Transverse colon (tissue), 3 donors: ENCODE measurements at regions not wholly inside any gene's neighbourhood (a gene's known extent, or its start where the extent isn't known, plus 50 kb on each side); places are given as distances from the start of the nearest gene placed in this dataset.

ENCODE experiments used
- POLR2A ChIP-seq: fragments of 450-650 bp; IDR thresholded peaks from one replicate; pipeline ENCODE4 v1.6.1; 2016; ENCODE audit warnings: antibody characterized with exemption, mild to moderate bottlenecking, moderate library complexity
- TF ChIP-seq, protein P1 (sequence below), 5 experiments: fragments of 200-600 bp in 3 of 5; fragments of 450-650 bp in 2 of 5; sonication (generic) in 3 of 5; IDR thresholded peaks; 1 replicate in 2 of 5; 2 replicates in 3 of 5; pipeline ENCODE4 v1.5.1; 2016 to 2017; ENCODE audit warnings: antibody characterized with exemption in 5 of 5, inconsistent platforms in 3 of 5, mild to moderate bottlenecking in 2 of 5, moderate library complexity in 1 of 5

- TF ChIP-seq, protein P1, sequence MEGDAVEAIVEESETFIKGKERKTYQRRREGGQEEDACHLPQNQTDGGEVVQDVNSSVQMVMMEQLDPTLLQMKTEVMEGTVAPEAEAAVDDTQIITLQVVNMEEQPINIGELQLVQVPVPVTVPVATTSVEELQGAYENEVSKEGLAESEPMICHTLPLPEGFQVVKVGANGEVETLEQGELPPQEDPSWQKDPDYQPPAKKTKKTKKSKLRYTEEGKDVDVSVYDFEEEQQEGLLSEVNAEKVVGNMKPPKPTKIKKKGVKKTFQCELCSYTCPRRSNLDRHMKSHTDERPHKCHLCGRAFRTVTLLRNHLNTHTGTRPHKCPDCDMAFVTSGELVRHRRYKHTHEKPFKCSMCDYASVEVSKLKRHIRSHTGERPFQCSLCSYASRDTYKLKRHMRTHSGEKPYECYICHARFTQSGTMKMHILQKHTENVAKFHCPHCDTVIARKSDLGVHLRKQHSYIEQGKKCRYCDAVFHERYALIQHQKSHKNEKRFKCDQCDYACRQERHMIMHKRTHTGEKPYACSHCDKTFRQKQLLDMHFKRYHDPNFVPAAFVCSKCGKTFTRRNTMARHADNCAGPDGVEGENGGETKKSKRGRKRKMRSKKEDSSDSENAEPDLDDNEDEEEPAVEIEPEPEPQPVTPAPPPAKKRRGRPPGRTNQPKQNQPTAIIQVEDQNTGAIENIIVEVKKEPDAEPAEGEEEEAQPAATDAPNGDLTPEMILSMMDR (IDR thresholded peaks at IDR 0.05) = no peak
- TF ChIP-seq POLR2A = no peak
Observed at GRCh38 chr13:34363266-34363665, 545.3 kb downstream of the RFC3 start.
